ENCODE measurements at regions not wholly inside any gene's neighbourhood (a gene's known extent, or its start where the extent isn't known, plus 50 kb on each side); places are given as distances from the start of the nearest gene placed in this dataset.
"Not testable (repeated sequence)": the region's sequence is repeated elsewhere in the genome, so short reads cannot be mapped to it uniquely, and the experiment has no call there.

- not testable (repeated sequence) for DNase-seq
Observed at GRCh38 chr16:29212084-29213027, 194.2 kb downstream of the NPIPB11 start.

- not testable (repeated sequence) for DNase-seq
Observed at GRCh38 chr16:29211456-29211855, 195.1 kb downstream of the NPIPB11 start.

- DNase-seq: not testable (repeated sequence)
Observed at GRCh38 chr16:29210299-29211150, 196.0 kb downstream of the NPIPB11 start.

- DNase-seq: not testable (repeated sequence)
Observed at GRCh38 chr16:29206120-29206519, 200.4 kb downstream of the NPIPB11 start.

- not testable (repeated sequence) for DNase-seq
Observed at GRCh38 chr16:29205151-29205550, 201.4 kb downstream of the NPIPB11 start.

GRCh38 chr16:29204806-29205135 lies 201.7 kb downstream of the NPIPB11 start:
- DNase-seq: no peak

GRCh38 chr16:29203933-29204805 lies 202.3 kb downstream of the NPIPB11 start:
- not testable (repeated sequence) for DNase-seq

GRCh38 chr16:29203046-29203932 lies 203.2 kb downstream of the NPIPB11 start:
- DNase-seq: not testable (repeated sequence)

GRCh38 chr16:29202642-29203041 lies 203.9 kb downstream of the NPIPB11 start:
- not testable (repeated sequence) for DNase-seq

GRCh38 chr16:29202025-29202632 lies 204.4 kb downstream of the NPIPB11 start:
- not testable (repeated sequence) for DNase-seq

GRCh38 chr16:29201296-29202024 lies 205.1 kb downstream of the NPIPB11 start:
- not testable (repeated sequence) for DNase-seq

GRCh38 chr16:29200681-29201080 lies 205.8 kb downstream of the NPIPB11 start:
- not testable (repeated sequence) for DNase-seq

GRCh38 chr16:29200135-29200601 lies 206.3 kb downstream of the NPIPB11 start:
- DNase-seq: not testable (repeated sequence)

GRCh38 chr16:29199626-29200025 lies 206.9 kb downstream of the NPIPB11 start:
- not testable (repeated sequence) for DNase-seq

- DNase-seq: no peak
Observed at GRCh38 chr16:29198731-29199521, 207.6 kb downstream of the NPIPB11 start.

GRCh38 chr16:29198231-29198630 lies 208.3 kb downstream of the NPIPB11 start:
- DNase-seq: no peak

- not testable (repeated sequence) for DNase-seq
Observed at GRCh38 chr16:29197494-29198100, 208.9 kb downstream of the NPIPB11 start.

- not testable (repeated sequence) for DNase-seq
Observed at GRCh38 chr16:29196746-29197145, 209.8 kb downstream of the NPIPB11 start.
